LNCaP clone FGC (cell line): ENCODE measurements at regions not wholly inside any gene's neighbourhood (a gene's known extent, or its start where the extent isn't known, plus 50 kb on each side); places are given as distances from the start of the nearest gene placed in this dataset.

ENCODE experiments used
- DNase-seq: peaks from one replicate; pipeline ENCODE4 v3.0.0-alpha.2; 2011; ENCODE audit warnings: low read depth
- H3K4me3 ChIP-seq: 2 replicates; pipeline ENCODE4 v1.5.1; 2011; ENCODE audit warnings: mild to moderate bottlenecking, low read depth, low read length, control low read depth
- TF ChIP-seq, protein P1 (sequence below): IDR thresholded peaks from 2 replicates; pipeline ENCODE4 v1.5.1; 2012; ENCODE audit warnings: mild to moderate bottlenecking; ENCODE audit not compliant: control insufficient read depth, insufficient read depth; ENCODE audit errors: extremely low read depth

DNA sequence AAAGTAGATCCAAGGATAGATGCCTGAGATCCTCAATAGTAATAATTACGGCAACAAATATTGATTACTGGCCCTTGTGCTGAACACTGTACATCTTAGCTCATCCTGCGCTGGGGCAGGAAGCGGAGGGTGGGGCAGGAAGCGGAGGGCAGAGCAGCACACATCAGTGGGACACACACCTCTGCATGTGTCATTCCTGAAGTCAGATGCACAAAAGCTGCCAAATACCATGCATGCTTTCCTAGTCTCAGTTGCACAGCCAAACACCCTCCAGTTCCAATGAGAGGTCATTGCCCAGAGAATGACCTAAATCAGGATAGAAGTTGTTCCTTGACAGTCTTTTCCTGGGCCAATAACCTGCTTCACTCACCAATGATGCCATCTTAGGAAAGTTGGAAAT, 74.4 kb upstream of the FOXC1 start:
- H3K4me3 ChIP-seq: no peak overlapping the region
- TF ChIP-seq, protein P1, sequence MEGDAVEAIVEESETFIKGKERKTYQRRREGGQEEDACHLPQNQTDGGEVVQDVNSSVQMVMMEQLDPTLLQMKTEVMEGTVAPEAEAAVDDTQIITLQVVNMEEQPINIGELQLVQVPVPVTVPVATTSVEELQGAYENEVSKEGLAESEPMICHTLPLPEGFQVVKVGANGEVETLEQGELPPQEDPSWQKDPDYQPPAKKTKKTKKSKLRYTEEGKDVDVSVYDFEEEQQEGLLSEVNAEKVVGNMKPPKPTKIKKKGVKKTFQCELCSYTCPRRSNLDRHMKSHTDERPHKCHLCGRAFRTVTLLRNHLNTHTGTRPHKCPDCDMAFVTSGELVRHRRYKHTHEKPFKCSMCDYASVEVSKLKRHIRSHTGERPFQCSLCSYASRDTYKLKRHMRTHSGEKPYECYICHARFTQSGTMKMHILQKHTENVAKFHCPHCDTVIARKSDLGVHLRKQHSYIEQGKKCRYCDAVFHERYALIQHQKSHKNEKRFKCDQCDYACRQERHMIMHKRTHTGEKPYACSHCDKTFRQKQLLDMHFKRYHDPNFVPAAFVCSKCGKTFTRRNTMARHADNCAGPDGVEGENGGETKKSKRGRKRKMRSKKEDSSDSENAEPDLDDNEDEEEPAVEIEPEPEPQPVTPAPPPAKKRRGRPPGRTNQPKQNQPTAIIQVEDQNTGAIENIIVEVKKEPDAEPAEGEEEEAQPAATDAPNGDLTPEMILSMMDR: no peak
- DNase-seq: no peak

DNA sequence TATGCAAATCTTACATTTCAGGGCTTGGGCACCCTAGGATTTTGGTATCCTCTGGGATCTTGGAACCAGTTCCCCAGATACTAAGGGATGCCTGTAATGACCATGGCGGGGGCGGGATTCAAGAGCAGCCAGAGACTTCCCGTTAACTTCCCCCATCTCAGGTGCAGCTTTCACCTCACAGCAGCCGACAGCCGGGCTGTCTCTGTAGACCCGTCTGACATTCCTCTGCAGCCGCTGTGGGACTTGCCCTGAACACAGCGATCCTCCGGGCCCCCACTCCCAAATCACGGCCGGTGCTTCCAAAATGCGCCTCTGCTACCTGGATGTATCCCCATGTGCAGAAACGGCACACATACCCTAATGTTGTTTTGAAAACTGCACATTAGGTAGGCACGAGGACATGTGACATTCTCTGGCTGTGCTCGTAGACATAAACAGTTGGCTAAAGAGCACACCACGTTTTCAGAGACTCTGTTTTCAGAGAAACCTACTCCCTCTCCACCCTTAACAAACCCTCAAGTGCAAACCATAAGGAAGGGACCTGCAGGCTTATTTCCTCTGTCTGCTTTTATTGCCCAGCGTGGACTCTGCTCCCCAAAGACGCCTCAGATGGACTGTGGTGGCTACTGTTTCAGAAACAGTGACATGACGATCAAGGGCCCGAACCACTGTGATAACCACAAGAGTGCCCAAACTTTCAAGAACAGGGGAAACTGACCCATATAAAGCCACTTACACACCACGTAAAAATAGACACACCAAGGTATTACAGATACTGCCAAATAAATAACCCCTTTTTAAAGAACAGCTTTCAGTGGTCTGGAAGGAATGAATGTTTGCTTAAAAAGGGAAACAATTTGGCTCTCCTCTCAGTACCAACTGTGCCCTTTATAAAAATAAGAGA, 72.9 kb upstream of the FOXC1 start:
- H3K4me3 ChIP-seq: no peak overlapping the region
- no peak for DNase-seq
- TF ChIP-seq, protein P1: no peak

DNA sequence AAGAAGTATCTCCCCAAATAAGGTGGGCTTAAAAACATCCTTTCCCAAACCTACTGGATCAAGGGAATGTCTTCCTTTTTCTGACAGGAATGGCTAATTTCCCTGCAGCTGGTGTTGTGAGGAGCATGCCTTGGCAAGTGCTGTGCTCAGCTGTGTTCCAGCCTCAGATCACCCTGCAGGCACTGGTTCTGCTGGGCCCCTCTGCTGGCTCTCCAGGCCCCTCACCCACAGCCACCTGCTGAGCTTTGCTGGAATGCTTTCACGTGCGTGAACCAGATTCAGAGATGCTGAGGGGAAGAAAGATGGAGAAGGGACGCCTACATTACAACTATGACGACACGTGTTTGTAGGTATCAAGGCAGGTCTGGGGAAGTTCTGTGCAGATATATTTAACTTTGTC, 71.3 kb upstream of the FOXC1 start:
- no peak overlapping the region for H3K4me3 ChIP-seq
- TF ChIP-seq, protein P1: no peak
- no peak for DNase-seq

DNA sequence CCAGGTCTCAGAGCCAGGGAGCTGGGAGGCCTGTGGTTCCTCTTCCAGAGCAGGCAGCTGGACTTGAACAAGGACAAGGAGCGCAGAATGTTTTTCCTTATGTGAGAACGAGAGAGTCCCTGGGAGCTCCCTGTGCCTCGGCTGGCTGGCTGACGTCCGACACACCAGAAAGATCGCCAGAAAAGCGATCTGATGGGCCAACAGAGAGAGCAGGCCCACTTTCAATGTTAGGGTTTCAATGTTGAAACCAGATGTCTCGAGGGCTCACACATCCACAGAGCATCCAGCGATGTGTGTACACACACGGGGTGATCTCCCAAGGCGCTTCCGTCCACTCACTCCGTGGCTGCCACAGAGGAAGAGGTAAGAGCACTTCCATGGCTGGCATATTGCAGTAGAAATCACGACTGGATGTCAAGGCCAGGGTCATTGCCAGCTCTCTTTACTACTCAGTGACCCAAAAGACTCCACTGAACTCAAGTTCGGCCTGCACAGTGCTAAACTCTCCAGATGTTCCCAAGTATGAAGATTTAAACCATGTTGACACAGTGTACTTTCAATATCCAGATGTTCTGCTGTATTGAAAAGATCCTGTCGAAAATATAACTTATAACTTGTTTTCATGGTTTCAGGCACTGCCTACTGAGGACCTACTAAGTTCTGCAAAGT, 70.8 kb upstream of the FOXC1 start:
- H3K4me3 ChIP-seq: no peak overlapping the region
- TF ChIP-seq, protein P1: no peak
- no peak for DNase-seq

DNA sequence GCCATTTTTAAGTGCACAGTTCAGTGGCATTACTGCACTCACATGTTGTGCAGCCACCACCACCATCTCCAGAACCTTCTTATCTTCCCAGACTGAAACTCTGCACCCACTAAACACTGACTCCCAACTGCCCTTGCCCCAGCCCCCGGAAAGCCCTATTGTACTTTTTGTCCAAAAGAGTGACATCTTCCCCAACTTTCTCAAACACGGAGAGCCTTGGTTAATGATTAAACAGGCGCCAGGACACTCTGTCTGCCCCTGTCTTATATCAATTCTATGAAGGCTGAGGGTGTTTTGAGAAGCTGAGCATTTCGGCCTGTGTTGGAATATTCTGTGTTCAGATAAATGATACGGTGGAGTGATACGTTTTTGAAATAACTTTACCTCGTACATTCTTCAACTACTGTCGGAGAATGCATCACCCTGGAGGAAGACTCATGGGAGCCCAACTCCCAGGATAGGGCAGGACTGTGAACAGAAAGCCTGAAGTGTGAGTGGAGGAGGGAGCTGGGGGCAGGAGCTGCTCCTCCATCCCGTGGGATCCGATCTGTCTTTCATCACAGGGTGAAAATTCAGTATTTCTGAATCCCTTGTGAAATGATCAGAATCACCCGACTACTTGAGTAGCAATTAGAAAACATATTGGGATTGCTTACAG, 68.7 kb upstream of the FOXC1 start:
- H3K4me3 ChIP-seq: no peak overlapping the region
- TF ChIP-seq, protein P1: no peak
- DNase-seq: no peak

DNA sequence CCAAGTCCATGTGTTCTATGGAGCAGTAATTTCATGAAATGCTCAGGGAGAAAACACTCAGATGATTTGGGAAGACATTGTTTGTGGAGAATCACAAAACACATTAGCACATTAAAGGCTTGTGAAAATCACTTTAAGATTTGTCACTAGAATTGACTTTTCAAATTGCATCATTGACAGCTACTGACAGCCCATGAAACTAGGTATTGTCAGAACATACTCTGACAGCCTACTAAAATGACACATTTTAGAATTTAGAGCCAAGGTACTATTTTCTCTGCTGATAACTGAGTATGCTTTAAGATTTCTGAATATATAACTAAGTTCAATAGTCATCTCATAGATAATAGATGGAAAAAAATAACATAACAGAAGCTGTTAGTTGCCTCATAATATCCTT, 67.4 kb upstream of the FOXC1 start:
- no peak for DNase-seq
- H3K4me3 ChIP-seq: no peak overlapping the region
- TF ChIP-seq, protein P1: no peak
